H1 (cell line): ENCODE measurements at regions not wholly inside any gene's neighbourhood (a gene's known extent, or its start where the extent isn't known, plus 50 kb on each side); places are given as distances from the start of the nearest gene placed in this dataset.

Experiments used
- BRCA1 ChIP-seq: IDR thresholded peaks from 2 replicates; pipeline ENCODE4 v1.6.1; 2012; ENCODE audit warnings: low read depth, low read length, improper control_type of control experiment
- EGR1 ChIP-seq: IDR thresholded peaks from 2 replicates; pipeline ENCODE4 v1.6.1; 2011; ENCODE audit warnings: low read depth, low read length, borderline replicate concordance
- POLR2A ChIP-seq, 2 experiments: IDR thresholded peaks; 1 replicate in 1 of 2; 2 replicates in 1 of 2; pipeline ENCODE4 v1.6.1; 2011; ENCODE audit warnings: low read depth in 2 of 2, low read length in 2 of 2, mild to moderate bottlenecking in 2 of 2; ENCODE audit errors: control extremely low read depth in 1 of 2
- SP4 ChIP-seq: IDR thresholded peaks from 2 replicates; pipeline ENCODE4 v1.6.1; 2012; ENCODE audit warnings: low read length, inconsistent platforms
- TBP ChIP-seq: IDR thresholded peaks from 2 replicates; pipeline ENCODE4 v1.6.1; 2011; ENCODE audit warnings: low read depth, low read length, improper control_type of control experiment

- TF ChIP-seq POLR2A (IDR thresholded peaks at IDR 0.05; ENCODE audit: control extremely low read depth in 1 of 2, low read depth in 2 of 2, low read length in 2 of 2) (no peak), EGR1 (no peak), SP4 (no peak), BRCA1 (no peak), TBP (no peak)
Measured at GRCh38 chr4:133440404-133440803, 291.3 kb downstream of the PCDH10 start (continued).
